ENCODE measurements at regions not wholly inside any gene's neighbourhood (a gene's known extent, or its start where the extent isn't known, plus 50 kb on each side); places are given as distances from the start of the nearest gene placed in this dataset.

DNA sequence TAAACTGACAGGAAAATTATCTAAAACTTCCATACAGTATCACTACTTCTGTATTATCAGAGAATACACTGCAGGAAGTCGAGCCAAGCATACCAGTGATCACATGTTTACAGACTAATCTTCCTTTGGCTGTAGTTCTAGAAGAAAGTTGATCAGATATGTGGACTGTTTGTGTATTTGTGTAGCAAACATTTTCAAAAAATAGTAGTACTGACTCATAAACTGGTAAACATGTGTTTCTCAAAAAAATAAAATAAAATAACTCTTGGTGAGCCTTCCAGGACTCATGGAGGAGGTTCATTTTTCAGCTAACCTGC lies 148.9 kb upstream of the SLC39A10 start:
- Histone ChIP-seq H3K36me3 (no peaks in the 10 kb centered on the region), H3K27me3 (no peaks in the 10 kb centered on the region), H3K27ac (no peak overlapping the region), H3K4me3 (replicated peaks in 1 of 3) (no peak overlapping the region), H3K4me1 (no peaks in the 10 kb centered on the region), H3K9me3 (no peaks in the 10 kb centered on the region)
- WGBS, 2 donors: 88 to 96% methylated on average over 1 of the region's 1 CpG
- no peak for DNase-seq
- intact Hi-C loops (cut with DNase I): no loop called here
- TF ChIP-seq, protein P1, sequence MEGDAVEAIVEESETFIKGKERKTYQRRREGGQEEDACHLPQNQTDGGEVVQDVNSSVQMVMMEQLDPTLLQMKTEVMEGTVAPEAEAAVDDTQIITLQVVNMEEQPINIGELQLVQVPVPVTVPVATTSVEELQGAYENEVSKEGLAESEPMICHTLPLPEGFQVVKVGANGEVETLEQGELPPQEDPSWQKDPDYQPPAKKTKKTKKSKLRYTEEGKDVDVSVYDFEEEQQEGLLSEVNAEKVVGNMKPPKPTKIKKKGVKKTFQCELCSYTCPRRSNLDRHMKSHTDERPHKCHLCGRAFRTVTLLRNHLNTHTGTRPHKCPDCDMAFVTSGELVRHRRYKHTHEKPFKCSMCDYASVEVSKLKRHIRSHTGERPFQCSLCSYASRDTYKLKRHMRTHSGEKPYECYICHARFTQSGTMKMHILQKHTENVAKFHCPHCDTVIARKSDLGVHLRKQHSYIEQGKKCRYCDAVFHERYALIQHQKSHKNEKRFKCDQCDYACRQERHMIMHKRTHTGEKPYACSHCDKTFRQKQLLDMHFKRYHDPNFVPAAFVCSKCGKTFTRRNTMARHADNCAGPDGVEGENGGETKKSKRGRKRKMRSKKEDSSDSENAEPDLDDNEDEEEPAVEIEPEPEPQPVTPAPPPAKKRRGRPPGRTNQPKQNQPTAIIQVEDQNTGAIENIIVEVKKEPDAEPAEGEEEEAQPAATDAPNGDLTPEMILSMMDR (IDR thresholded peaks at IDR 0.05): no peak
- TF ChIP-seq POLR2A (IDR thresholded peaks at IDR 0.05): no peak

- Histone ChIP-seq H3K4me3 (replicated peaks in 1 of 3) (no peak overlapping the region), H3K9me3 (no peaks in the 10 kb centered on the region), H3K27me3 (no peaks in the 10 kb centered on the region), H3K4me1 (no peaks in the 10 kb centered on the region), H3K27ac (no peak overlapping the region), H3K36me3 (no peaks in the 10 kb centered on the region)
- no peak for DNase-seq
- TF ChIP-seq, protein P1 (IDR thresholded peaks at IDR 0.05): no peak
- 88 to 93% methylated on average over 3 of the region's 3 CpGs for WGBS, 2 donors
- intact Hi-C loops (cut with DNase I): no loop called here
Observed at GRCh38 chr2:195507447-195508138, 149.4 kb upstream of the SLC39A10 start.

- Histone ChIP-seq H3K4me1 (no peaks in the 10 kb centered on the region), H3K27ac (no peak overlapping the region), H3K27me3 (no peaks in the 10 kb centered on the region), H3K36me3 (no peaks in the 10 kb centered on the region), H3K9me3 (no peaks in the 10 kb centered on the region), H3K4me3 (replicated peaks in 1 of 3) (no peak overlapping the region)
- intact Hi-C loops (cut with DNase I): no loop called here
- TF ChIP-seq POLR2A (IDR thresholded peaks at IDR 0.05): no peak
- DNase-seq: no peak
- 92 to 94% methylated on average over 2 of the region's 2 CpGs for WGBS, 2 donors
Observed at GRCh38 chr2:195505701-195506100, 151.3 kb upstream of the SLC39A10 start.

GRCh38 chr2:195503208-195503607 lies 153.8 kb upstream of the SLC39A10 start:
- TF ChIP-seq, protein P1 (IDR thresholded peaks at IDR 0.05): no peak
- TF ChIP-seq POLR2A (IDR thresholded peaks at IDR 0.05): no peak
- Histone ChIP-seq H3K9me3 (no peaks in the 10 kb centered on the region), H3K27ac (no peak overlapping the region), H3K27me3 (no peaks in the 10 kb centered on the region), H3K36me3 (no peaks in the 10 kb centered on the region), H3K4me3 (replicated peaks in 1 of 3) (no peak overlapping the region), H3K4me1 (no peaks in the 10 kb centered on the region)
- DNase-seq: no peak
- WGBS, 2 donors: 89 to 92% methylated on average over 6 of the region's 6 CpGs
- intact Hi-C loops (cut with DNase I): no loop called here

DNA sequence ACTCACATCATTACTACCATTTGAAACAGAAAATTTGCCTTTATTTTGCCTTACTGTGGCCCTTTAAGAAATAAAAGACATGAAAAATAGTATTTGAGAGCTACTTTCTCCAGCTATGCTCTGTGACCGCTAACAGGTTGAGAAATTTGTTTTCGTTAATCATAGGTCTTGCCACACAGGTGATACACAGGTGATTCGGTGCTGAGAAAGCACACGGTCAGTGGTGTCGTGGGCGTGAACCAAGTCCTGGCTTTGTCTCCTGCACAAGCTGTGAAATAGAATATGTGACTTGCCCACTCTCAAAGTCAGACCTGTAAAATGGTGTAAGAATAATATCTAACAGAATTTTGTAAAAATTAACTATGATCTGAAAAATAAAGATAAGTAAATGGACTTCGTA lies 155.3 kb upstream of the SLC39A10 start:
- H3K27me3 ChIP-seq: no peaks in the 10 kb centered on the region
- 95% methylated on average over 7 of the region's 7 CpGs for whole genome bisulfite sequencing, 2 donors
- no peaks in the 10 kb centered on the region for H3K9me3 ChIP-seq
- intact Hi-C loops (cut with DNase I): no loop called here
- no peaks in the 10 kb centered on the region for H3K4me1 ChIP-seq
- DNase-seq: no peak
- H3K27ac ChIP-seq: no peak overlapping the region
- H3K36me3 ChIP-seq: no peaks in the 10 kb centered on the region
- no peak for TF ChIP-seq POLR2A (IDR thresholded peaks at IDR 0.05)
- TF ChIP-seq, protein P1 (IDR thresholded peaks at IDR 0.05): no peak
- H3K4me3 ChIP-seq (replicated peaks in 1 of 3): no peak overlapping the region

- intact Hi-C loops (cut with DNase I): no loop called here
- no peak for TF ChIP-seq POLR2A (IDR thresholded peaks at IDR 0.05)
- TF ChIP-seq, protein P1 (IDR thresholded peaks at IDR 0.05): no peak
Observed at GRCh38 chr2:195500879-195501278, 156.1 kb upstream of the SLC39A10 start.

More at GRCh38 chr2:195500879-195501278, 156.1 kb upstream of the SLC39A10 start:
- Histone ChIP-seq H3K27me3 (no peaks in the 10 kb centered on the region), H3K27ac (no peak overlapping the region), H3K9me3 (no peaks in the 10 kb centered on the region), H3K4me1 (no peaks in the 10 kb centered on the region), H3K4me3 (replicated peaks in 1 of 3) (no peak overlapping the region), H3K36me3 (no peaks in the 10 kb centered on the region)
- DNase-seq: no peak
- 90 to 98% methylated on average over 2 of the region's 2 CpGs for WGBS, 2 donors
